D721Med (cell line): ENCODE measurements at regions not wholly inside any gene's neighbourhood (a gene's known extent, or its start where the extent isn't known, plus 50 kb on each side); places are given as distances from the start of the nearest gene placed in this dataset.

Experiments used
- DNase-seq: peaks from one replicate; pipeline ENCODE4 v3.0.0; 2011; ENCODE audit warnings: low spot score; ENCODE audit not compliant: insufficient read length
- FAIRE-seq: peaks from 2 replicates; lab custom pipeline; 2011; peaks lifted over from hg19 to GRCh38; lab: Jason Lieb, UNC
- CTCF ChIP-seq: IDR thresholded peaks from 2 replicates; pipeline ENCODE4 v1.5.1; 2012; ENCODE audit warnings: mild to moderate bottlenecking, control low read depth; ENCODE audit not compliant: insufficient read depth; ENCODE audit errors: missing control alignments

- no peak for TF ChIP-seq CTCF
- FAIRE-seq (no peak), DNase-seq (no peak)
Observed at GRCh38 chr3:20604659-20605058, 418.7 kb upstream of the SGO1 start.

GRCh38 chr3:20589275-20589674 is 403.3 kb upstream of the SGO1 start:
- DNase-seq (no peak), FAIRE-seq (no peak)
- no peak for TF ChIP-seq CTCF

DNA sequence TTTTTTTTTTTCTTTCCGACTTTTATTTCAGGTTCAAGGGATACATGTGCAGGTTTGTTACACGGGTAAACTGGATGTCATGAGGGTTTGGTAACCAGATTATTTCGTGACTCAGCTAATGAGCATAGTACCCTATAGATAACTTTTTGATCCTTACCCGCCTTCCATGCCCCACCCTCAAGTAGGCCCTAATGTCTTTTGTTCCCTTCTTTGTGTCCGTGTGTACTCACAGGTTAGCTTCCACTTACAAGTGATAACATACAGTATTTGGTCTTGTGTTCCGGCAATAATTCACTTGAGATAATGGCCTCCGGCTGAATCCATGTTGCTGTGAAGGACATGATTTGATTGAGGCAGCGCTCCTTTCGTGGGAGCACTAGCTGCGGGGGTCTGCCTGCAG is 402.8 kb upstream of the SGO1 start:
- no peak for DNase-seq
- no peak for FAIRE-seq
- no peak for TF ChIP-seq CTCF

DNA sequence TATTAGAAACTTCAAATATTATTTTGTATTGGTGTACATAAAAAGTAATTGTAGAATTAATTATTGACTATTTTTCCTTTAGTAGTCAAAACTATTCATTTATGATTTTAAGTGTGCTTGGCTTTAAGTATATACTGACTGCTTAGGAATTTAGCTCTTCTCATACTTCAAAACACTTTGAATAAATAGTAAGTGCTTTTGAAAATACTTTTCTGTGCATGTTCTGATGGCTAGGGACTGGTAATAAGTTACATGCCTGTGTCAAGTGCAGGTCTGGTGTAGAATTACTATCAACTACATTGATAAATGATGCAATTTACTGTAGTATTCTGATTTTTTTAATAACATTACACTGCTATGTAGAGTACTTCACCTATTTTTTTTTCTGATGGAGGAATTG is 397.6 kb upstream of the SGO1 start:
- DNase-seq (no peak), FAIRE-seq (no peak)
- TF ChIP-seq CTCF, result no peak

DNA sequence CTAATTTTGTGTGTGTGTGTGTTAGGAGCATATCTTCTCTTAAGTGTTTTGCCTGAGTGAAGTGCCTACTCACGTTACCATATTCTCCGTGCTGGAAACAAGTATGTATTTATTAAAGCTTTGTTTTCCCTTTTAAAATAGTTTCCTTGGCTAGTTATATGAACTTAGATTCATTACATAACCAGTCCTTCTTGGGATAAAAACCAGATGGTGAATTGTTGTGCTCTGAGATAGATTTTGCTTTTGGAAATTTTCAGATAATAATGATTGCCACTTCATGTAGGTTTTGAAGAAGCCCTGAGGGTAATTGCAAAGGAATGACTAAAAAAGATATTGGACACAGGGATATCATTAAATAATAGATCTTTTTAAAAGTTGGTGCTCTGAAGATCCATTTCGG is 390.2 kb upstream of the SGO1 start:
- TF ChIP-seq CTCF, result no peak
- no peak for DNase-seq
- no peak for FAIRE-seq

GRCh38 chr3:20575146-20575545 is 389.1 kb upstream of the SGO1 start:
- DNase-seq (no peak), FAIRE-seq (no peak)
- no peak for TF ChIP-seq CTCF

GRCh38 chr3:20574746-20575145 is 388.7 kb upstream of the SGO1 start:
- DNase-seq (no peak), FAIRE-seq (no peak)
- no peak for TF ChIP-seq CTCF
